Testis (tissue), 2 donors: ENCODE measurements at regions not wholly inside any gene's neighbourhood (a gene's known extent, or its start where the extent isn't known, plus 50 kb on each side); places are given as distances from the start of the nearest gene placed in this dataset.

Experiments used
- DNase-seq: peaks from one replicate; pipeline ENCODE4 v3.0.0-alpha.2; 2019
- H3K27ac ChIP-seq, 2 donors: fragments of 200-600 bp; sonication (generic); one replicate each; pipeline ENCODE4 v1.5.1; 2019
- H3K27me3 ChIP-seq: fragments of 200-600 bp; sonication (generic); one replicate; pipeline ENCODE4 v1.5.1; 2019
- H3K36me3 ChIP-seq: fragments of 200-600 bp; sonication (generic); one replicate; pipeline ENCODE4 v1.5.1; 2017; ENCODE audit warnings: low read depth; ENCODE audit errors: missing control alignments
- H3K4me1 ChIP-seq: fragments of 200-600 bp; sonication (generic); one replicate; pipeline ENCODE4 v1.5.1; 2019
- H3K4me3 ChIP-seq, 2 donors: fragments of 200-600 bp; sonication (generic); one replicate each; pipeline ENCODE4 v1.5.1; 2017 to 2019
- H3K9me3 ChIP-seq: fragments of 200-600 bp; sonication (generic); one replicate; pipeline ENCODE4 v1.5.1; 2017
- POLR2A ChIP-seq: fragments of 450-650 bp; IDR thresholded peaks from one replicate; pipeline ENCODE4 v1.6.1; 2017; ENCODE audit warnings: antibody characterized with exemption, mild to moderate bottlenecking, moderate library complexity
- WGBS, 2 donors: methylation state at CpG; one replicate each; pipeline ENCODE4 v1.1.5; 2018; 5-methylcytosine and 5-hydroxymethylcytosine counted together
- intact Hi-C: fragments of 100-400 bp; cut with DNase I; formaldehyde crosslinking; loops from one replicate; pipeline ENCODE4 v1.15.1; 2023; ENCODE audit warnings: low total_unique reads
- TF ChIP-seq, protein P1 (sequence below), 3 experiments: fragments of 450-650 bp in 2 of 3; fragments of 200-600 bp in 1 of 3; sonication (generic) in 1 of 3; IDR thresholded peaks; one replicate each; pipeline ENCODE4 v1.5.1; 2016 to 2019; ENCODE audit warnings: antibody characterized with exemption in 3 of 3, mild to moderate bottlenecking in 2 of 3, moderate library complexity in 1 of 3

DNA sequence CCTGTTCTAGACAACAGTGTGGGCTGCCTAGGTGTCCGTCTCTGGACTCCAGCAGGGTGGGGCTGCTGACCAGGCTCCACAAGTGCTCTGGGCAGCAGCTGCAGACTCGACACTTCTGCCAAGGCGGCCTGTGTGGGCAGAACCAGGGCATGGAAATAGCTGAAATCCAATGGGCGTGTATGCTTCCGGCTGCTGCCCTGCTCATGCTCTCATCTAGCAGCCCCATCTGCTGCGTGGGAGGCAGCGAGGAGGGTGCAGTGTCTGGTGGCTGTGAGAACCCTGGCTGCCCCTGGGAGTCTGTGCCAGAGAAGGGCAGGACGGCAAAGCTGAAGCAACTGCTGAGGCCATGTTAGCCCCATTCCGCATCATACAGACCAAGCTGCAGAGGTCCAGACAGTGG is 174.9 kb downstream of the SOX11 start:
- TF ChIP-seq POLR2A = no peak
- TF ChIP-seq, protein P1, sequence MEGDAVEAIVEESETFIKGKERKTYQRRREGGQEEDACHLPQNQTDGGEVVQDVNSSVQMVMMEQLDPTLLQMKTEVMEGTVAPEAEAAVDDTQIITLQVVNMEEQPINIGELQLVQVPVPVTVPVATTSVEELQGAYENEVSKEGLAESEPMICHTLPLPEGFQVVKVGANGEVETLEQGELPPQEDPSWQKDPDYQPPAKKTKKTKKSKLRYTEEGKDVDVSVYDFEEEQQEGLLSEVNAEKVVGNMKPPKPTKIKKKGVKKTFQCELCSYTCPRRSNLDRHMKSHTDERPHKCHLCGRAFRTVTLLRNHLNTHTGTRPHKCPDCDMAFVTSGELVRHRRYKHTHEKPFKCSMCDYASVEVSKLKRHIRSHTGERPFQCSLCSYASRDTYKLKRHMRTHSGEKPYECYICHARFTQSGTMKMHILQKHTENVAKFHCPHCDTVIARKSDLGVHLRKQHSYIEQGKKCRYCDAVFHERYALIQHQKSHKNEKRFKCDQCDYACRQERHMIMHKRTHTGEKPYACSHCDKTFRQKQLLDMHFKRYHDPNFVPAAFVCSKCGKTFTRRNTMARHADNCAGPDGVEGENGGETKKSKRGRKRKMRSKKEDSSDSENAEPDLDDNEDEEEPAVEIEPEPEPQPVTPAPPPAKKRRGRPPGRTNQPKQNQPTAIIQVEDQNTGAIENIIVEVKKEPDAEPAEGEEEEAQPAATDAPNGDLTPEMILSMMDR (IDR thresholded peaks at IDR 0.05) = no peak
- Histone ChIP-seq H3K27me3 (no peaks in the 10 kb centered on the region), H3K4me3 (no peak overlapping the region), H3K4me1 (no peaks in the 10 kb centered on the region), H3K36me3 (no peaks in the 10 kb centered on the region), H3K9me3 (no peaks in the 10 kb centered on the region), H3K27ac (no peak overlapping the region)
- DNase-seq = no peak
- intact Hi-C loops = no loop called here
- 80 to 85% methylated on average over 9 of the region's 9 CpGs for whole genome bisulfite sequencing, 2 donors

DNA sequence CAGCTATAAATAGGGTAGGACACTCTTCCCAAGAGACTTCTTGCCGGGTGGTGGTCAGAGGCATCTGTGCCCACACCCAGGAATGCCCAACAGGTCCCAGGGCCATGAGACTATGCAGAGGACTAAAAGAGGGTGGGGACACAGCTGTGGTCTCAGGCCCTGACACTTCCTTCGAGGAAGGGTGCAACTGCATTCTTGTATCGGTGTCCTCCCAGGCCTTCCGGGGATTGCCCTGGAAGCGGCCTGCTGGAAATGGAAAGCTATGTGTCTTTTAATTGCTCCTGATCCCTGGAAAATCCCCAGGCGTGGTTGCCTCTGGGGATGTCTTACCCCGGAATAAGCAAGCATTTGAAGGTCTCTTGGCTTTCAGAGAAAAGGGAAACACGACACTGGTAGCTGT is 176.7 kb downstream of the SOX11 start:
- intact Hi-C loops = no loop called here
- Histone ChIP-seq H3K4me1 (no peaks in the 10 kb centered on the region), H3K4me3 (no peak overlapping the region), H3K9me3 (no peaks in the 10 kb centered on the region), H3K36me3 (no peaks in the 10 kb centered on the region), H3K27ac (no peak overlapping the region), H3K27me3 (no peaks in the 10 kb centered on the region)
- 78 to 86% methylated on average over 8 of the region's 8 CpGs for WGBS, 2 donors
- DNase-seq = no peak
- no peak for TF ChIP-seq POLR2A
- TF ChIP-seq, protein P1 (IDR thresholded peaks at IDR 0.05) = no peak

DNA sequence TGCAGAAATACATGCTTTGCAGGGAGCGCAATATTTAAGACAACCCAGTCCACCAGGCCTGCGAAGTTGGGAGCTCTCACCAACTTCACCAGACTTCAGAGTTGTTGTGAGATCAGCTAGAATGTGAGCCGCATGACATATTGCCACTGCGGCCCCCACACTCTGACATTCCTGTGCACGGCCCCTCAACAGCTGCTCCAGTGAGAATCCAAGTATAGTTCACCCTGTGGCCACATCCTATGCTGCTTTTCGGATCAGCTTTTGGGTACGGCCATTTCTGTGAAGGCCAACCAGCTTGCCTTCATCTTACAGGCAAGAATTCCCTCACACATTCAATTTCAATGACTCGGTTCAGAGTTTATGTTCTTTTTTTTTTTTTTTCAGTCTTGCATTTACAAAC is 177.8 kb downstream of the SOX11 start:
- DNase-seq = no peak
- TF ChIP-seq, protein P1 (IDR thresholded peaks at IDR 0.05) = no peak
- no peak for TF ChIP-seq POLR2A
- intact Hi-C loops = no loop called here

DNA sequence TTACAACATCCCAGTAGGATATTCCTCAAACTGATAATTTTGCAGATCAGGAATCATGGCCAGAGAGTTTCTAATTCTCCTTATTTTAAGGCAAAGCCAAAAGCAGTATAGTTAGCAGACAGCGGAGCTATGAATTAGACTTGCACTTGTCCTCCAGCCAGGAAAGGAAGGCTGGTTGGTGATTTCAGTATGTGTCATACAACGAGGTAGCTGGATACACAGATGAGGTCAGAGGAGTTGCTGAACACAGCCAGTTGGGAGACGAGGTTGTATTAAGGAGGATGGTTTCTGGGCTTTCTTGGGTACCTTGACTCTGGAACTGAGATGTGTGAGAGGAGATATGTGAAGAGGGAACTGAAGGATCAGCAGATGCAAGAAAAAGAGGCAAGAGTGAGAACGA is 185.2 kb downstream of the SOX11 start:
- no peaks in the 10 kb centered on the region for H3K27me3 ChIP-seq
- H3K36me3 ChIP-seq = no peaks in the 10 kb centered on the region
- intact Hi-C loops = no loop called here
- H3K27ac ChIP-seq = no peak overlapping the region
- H3K4me1 ChIP-seq = no peaks in the 10 kb centered on the region
- no peak overlapping the region for H3K4me3 ChIP-seq
- WGBS, 2 donors = 79 to 86% methylated on average over 4 of the region's 4 CpGs
- H3K9me3 ChIP-seq = no peaks in the 10 kb centered on the region
- DNase-seq = no peak
- TF ChIP-seq POLR2A = no peak
- TF ChIP-seq, protein P1 (IDR thresholded peaks at IDR 0.05) = no peak

More for the DNA sequence above, 177.8 kb downstream of the SOX11 start:
- Histone ChIP-seq H3K27ac (no peak overlapping the region), H3K4me1 (no peaks in the 10 kb centered on the region), H3K36me3 (no peaks in the 10 kb centered on the region), H3K27me3 (no peaks in the 10 kb centered on the region), H3K4me3 (no peak overlapping the region), H3K9me3 (no peaks in the 10 kb centered on the region)
- 83 to 89% methylated on average over 8 of the region's 8 CpGs for WGBS, 2 donors

- TF ChIP-seq, protein P1 (IDR thresholded peaks at IDR 0.05) = no peak
- TF ChIP-seq POLR2A = no peak
- Histone ChIP-seq H3K36me3 (no peaks in the 10 kb centered on the region), H3K9me3 (no peaks in the 10 kb centered on the region), H3K4me1 (no peaks in the 10 kb centered on the region), H3K4me3 (no peak overlapping the region), H3K27me3 (no peaks in the 10 kb centered on the region), H3K27ac (no peak overlapping the region)
- WGBS, 2 donors = 52 to 55% methylated on average over 5 of the region's 5 CpGs
- intact Hi-C loops = no loop called here
- DNase-seq = no peak
Measured at GRCh38 chr2:5885451-5886173, 193.4 kb downstream of the SOX11 start.
